NCI-H2196 treated with DMSO at 0.1 percent for 48 hours (cell line): ENCODE measurements at regions not wholly inside any gene's neighbourhood (a gene's known extent, or its start where the extent isn't known, plus 50 kb on each side); places are given as distances from the start of the nearest gene placed in this dataset.

Source experiments
- DNase-seq: peaks from one replicate; lab custom pipeline; 2025; ENCODE audit not compliant: unreplicated experiment; lab: John Stamatoyannopoulos, UW

DNA sequence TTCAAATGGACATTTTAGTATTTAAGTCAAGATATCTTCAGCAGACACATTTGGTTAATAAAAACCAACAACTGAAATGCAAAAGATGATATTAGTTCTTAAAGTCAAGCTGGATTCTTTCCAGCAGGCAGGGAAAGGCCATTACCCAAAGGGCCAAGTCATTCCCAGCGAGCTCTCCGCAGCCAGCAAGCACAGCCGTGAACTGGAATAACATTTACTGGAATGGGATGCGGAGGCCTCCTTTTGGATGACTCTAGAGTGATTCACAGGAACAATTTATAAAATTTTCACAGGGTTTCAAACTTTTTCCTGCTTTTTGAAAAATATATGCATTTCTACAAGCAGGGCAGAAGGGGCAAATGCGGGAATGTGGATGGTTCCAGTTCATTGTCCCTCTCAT is 76.6 kb upstream of the DAB2 start:
- no peak for DNase-seq

DNA sequence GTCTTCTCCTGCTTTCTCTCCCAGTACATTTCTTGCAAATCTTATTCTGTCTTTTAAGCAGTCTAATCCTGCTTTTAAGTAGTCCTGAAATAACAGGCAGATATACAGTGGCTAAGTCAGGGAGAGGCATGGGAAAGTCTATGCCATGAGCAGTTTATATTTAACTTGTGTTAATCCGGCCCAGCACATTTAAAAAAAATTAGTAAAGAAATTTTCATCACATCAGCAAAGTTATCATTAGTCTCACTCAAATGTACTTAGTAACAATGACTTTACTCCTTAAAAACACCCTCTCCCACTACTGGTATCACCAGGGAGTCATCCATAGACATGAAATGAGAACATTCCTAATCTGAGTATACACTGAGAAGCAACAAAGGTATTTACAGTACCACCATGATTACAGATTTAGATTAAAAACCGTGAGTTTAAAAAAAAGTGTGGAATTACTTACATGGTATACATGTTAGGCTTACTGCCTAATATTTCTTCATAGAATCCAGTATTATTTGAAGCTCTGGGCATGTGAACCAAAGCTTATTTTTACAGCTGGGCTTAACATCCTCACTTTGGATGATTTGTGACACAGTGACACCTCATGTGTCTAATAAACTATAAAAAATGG is 75.9 kb upstream of the DAB2 start:
- no peak for DNase-seq

DNA sequence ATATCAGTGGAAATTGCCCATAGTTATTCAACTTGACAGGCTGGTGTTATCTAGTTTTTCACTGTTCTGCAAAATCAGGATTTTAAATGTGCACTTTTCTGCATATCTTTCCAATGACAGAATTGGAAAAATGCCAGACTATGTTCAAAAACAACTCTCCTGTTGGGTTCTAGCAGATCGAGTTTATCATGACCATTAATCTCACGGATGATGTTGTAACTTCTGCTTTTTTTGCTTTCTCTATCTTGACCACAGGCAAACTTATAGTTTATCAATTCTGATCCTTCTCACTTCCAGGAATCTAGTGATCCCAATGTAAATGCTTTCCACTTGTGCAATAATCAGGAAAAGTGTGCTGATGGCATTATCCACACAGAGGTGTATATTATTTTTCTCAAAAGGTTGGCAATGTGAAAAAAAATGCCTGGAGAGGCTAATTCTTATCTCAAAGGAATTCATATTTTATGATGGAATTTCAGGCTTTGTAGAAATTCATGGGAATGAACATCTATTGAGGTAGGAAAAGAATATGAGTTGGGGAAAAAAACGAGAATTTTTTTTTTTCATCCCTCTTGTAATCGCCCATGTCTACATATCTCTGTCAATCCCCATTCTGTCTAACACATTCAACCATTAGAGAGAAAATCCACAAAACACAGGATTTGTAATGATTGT is 73.6 kb upstream of the DAB2 start:
- DNase-seq, result no peak

DNA sequence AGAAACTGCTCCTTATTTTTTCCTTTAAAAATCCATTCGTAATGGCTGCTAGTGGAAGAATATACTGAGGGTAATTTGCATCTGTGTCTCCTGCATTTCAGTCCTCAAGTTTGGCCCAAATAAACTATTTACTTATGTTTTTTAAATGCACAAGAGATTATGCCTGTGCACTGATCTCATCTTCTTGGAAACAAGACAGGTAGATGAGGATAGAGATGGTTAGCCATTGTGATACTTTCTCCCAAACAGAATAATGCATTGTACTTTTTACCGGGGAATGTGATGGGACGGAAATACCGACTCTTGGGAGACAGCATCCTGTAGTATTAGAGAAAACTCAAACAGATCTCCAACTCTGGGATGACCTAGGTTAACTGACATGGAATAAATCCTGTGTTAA is 72.5 kb upstream of the DAB2 start:
- DNase-seq, result no peak

DNA sequence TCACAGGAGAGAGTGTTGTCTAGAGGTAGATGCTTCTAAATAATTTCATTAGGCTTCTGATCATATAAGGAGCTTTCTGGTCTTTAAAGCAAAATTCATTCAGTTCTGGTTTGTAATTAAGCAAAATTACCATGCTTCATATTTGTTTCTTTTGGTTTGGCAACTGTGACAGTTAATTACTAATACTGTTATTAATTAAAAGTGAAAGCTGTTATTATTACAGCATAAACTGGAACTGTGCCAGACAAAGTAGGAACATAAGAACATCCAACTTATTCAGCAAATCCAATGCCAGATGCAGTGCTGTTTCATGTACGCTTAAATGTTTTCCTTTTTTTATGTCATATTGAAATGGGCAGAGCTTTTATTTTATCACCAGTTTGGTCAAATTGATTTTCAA is 70.4 kb upstream of the DAB2 start:
- DNase-seq, result no peak

DNA sequence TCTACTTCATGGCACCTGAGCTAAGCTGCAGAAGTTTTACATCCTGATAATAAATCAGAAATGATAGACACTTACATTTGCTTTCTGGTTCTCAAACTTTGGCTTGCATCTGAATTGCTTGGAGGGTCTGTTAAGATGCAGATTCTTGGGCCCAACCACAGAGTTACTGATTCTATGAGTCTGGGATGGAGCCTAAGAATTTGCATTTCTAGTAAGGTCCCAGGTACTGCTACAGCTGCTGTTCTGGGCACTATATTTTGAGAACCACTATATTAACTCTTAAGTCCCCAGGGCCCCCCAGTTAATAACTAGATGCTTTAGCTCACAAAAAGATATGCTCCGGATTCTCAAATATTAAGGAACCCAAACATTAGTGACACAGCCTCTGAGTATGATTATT is 69.8 kb upstream of the DAB2 start:
- DNase-seq, result no peak

DNA sequence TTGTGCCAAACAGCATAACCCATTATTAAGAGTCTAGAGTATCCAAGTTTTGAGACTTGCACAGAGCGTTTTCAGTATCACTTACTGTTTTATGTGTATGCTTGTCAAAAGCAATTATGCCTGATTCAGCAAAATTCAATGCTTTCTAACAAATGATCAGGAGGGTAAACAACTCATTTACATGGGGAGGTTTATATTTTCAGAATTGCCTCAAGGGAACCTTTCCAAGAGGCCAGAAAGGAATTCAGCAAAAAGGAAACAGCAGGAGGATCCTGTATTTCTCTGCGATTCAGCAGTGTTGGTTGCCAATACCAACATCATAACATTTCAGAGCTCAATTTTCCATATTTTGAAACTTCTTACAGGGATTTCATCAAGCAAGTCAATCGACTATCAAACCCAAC is 69.3 kb upstream of the DAB2 start:
- DNase-seq, result no peak

DNA sequence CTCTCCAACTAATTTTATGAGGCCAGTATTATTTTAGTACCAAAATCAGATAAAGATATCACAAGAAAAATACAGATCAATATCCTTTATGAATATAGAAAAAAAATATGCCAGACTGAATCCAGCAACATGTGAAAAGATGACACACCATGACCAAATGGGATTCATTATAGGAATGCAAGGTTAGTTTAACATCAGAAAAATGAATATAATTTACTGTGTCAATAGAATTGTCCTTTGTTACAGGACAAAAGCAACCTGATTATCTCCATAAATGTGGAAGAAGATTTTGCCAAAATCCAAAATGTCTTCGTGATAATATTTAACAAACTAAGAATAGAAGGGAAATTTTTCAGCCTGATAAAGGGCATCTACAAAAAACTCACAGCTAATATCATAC is 66.4 kb upstream of the DAB2 start:
- no peak for DNase-seq

DNA sequence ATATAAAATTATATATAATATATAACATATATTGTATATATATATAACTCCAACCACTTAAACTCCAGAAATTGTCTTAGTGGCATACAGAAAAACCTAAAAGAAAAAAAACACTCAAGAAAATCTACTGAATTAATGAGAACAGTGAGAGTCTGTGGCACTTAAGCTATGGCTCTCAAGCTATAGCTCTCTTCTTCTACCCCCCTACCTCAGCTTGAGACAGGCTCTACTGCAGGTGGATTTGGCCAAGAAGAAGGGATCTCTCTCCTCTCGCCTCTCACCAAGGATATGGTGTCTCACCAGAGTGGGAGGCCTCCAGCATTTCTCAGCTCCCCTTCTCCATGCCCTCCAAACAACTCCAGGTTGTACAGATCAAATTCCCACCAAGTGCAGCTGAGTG is 64.5 kb upstream of the DAB2 start:
- no peak for DNase-seq

DNA sequence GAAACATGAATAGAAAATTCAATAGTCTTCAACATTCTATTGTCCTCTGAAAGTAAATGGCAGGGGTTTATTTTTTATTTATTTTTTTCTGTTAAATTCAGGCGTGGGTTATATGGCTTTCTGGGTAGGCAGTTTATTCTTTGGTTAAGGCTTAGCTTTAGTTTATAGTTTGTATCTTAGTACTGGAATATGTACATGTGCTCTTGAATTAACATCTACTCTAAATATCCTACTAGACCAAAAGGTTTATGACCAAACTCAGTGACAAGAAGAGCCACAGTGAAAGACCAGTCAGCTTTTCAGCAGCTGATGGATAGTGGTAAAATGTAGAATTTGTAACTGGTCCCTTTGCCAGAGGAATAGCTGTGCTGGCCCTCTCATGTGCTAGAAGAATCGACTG is 62.0 kb upstream of the DAB2 start:
- DNase-seq, result no peak

DNA sequence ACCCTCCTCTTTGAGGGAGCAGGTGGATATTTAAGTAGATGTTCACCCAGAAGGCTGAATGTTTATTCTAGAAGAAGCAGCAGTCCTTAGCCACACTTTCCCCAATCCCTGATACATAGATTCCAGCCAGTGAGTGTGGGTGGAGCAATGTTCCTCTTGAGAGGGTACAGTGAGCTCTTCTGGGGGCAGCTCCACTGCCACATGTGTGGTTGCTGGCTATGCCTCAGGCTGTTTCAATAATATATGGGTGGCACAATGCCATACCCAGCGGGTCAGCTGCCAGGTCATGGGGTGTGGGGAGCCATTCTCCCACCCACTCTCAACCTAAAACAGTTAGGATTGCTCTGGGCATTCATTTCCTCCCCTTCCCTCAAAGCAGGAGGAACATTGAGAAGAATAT is 61.6 kb upstream of the DAB2 start:
- no peak for DNase-seq

DNA sequence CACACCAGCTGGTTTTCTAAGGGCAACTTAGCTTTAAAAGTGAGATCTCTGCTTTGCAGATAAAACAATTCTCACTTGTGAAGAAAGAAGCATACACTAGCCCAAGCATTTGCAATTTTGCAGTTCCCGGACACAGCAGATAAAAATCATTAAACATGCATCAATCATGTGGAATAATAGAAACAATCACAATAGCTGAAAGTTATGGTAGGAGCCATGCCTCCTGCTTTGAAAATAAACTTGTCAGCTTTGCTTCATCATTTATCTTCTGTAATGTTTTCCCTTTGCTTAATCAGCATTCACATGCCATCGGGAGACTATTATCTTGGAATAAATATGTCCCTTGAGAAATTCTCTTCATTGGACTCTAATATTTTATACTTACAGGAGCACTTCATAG is 60.3 kb upstream of the DAB2 start:
- no peak for DNase-seq

DNA sequence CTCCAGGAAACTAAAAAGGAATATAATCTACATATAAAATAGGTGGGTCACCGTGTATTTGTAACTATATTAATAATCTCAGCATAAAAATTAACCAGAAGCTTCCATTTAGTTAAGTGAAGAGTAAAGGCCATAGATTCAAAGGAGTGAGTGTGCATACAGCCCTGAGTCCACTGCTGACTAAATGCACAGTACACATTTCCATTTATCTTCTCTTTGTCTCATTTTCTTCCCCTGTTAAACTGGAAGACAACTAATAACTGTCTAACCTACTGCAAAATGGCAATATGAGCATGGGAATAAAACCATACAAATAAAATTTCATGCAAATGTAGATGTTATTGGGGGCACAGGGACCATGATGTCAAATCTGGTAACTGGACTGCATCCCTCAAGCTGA is 59.9 kb upstream of the DAB2 start:
- no peak for DNase-seq

DNA sequence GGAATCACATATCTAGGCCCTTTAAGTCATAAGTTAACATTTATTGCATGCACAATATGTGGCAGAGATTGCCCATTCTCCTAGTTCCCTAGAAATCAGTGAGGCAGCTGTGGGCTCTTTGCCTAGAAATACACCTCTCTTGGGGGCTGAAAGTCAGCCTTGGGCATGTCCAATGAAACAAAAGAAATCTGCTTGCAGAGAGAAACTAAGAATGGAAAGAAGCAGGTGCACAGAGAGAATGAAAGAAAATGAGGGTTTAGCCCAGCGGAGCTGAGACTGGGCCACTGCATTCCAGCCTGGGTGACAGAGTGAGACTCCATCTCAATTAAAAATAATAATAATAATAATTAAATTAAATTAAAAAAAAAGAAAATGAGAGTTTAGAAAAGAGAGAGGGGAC is 57.3 kb upstream of the DAB2 start:
- DNase-seq, result no peak

DNA sequence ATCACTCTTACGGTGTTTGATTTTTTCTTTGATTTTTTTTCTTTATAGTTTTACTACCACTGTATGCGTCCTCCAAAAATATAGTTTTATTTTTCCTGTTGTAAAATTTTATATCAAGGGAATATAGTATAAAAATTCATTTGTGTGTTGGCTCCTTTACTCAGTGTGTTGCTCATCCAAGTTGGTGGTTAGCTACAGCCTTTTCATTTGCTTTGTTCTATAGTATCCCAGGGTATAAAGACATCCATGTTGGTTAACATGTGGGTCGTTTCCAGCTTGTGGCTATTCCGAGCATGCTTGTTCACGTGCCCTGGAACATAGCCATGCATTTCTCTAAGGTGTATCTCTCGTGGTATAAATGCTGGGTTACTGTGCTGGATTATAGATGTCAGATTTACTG is 54.8 kb upstream of the DAB2 start:
- DNase-seq, result no peak

DNA sequence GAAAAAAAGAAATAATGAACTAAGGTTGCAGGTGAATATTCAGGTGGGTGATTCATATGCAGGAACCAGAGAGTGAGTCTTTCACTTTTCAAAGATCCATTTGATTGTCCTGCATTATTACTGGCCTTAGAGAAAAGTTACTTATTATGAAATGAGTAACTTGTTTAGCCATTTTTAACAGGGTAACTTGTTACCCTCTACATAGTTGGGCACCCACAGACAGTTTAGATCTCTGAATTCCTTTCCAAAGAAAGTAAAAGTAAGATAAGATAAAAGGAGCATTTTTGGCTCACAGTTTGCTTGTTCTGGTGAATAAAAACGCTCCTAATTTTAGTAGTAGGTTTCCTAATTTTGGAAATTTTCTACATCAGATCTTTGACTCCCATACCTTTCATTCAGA is 54.1 kb upstream of the DAB2 start:
- DNase-seq, result no peak

DNA sequence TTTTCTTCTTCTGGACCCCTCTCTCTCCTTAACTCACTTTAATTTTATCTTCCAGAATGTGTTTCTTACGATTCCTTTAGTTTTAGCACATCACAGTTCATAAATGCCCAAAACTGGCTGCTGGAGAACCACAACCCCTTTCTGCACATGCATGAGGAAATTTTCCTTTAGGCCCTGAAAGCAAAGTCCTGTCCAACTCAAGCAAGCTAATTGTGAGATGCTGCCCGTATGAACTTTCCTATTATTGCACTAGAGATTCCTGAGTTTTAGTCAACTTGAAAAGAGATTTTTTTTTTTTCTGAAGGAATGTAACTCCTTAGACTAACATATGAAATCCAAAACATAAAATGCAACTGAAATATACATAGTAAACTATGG is 52.1 kb upstream of the DAB2 start:
- no peak for DNase-seq

DNA sequence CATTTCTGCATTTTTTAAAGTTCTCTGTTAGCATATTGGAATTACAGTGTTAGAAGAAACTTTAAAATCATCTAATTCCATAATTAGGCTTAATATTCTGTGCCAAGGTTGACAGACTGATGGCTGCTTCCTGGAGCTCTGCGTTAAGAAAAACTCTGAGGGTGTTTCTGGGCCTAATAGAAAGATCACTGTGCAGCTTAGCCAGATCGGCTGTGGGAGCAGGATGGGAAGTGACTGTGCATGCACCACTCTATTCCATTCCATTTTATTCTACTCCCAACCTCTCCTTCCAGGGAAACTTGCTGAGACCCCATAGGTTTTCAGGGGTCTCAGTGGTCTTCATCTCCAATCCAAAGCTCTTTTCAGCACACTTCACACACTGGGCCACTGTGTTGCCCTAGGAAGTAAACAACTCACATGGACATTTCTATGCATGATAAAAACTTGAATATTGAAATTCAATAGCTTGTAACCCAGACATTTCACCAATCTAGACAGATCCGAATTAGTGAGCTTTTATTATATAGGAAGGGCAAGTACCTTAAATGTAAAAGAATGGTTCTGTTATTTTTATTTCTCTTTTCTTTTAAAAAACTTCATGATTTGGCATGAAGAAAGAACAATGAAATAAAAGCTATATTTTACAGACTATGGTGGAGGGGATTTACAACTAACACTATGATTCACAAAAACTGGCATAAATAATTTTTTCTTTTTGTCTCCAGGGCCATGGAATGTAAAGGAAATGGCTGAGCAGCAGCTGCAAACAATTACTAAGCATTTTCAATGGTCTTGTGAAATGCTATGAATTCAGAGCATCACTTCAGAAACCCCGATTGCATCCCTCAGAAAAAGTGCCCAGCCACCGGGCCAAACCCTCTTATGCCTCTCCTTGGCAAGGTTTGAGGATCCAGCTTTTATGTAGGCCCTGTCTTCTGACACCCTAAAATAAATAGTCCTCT is 51.4 kb upstream of the DAB2 start:
- DNase-seq, result no peak

DNA sequence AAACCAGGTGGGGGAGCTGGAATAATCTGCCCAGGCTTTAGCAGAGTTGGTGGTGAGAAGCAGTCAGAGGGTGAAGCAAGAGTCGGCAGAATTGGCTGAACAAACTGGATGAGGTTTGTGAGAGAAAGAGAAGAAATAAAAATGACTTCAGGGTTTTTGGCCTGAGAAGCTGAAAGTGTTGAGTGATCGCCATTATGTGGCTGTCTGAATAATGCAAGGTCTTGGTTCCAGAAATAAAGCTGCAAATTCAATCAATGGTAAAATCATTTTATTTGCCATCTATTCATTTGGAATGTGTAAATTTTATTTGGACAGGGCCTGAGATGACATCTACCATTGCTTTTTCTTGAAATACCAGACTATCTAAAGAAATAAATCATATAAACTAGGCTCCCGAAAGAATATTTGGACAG is 50.4 kb upstream of the DAB2 start:
- DNase-seq, result no peak
